ACC112 (cell line): ENCODE measurements at regions not wholly inside any gene's neighbourhood (a gene's known extent, or its start where the extent isn't known, plus 50 kb on each side); places are given as distances from the start of the nearest gene placed in this dataset.

Experiments
- H2AFZ ChIP-seq: fragments of 200-600 bp; sonication (generic); one replicate; pipeline ENCODE4 v1.6.0; 2017; ENCODE audit warnings: antibody characterized with exemption, low read length; ENCODE audit not compliant: unreplicated experiment
- H3K27ac ChIP-seq: fragments of 200-600 bp; sonication (generic); 2 replicates; pipeline ENCODE4 v1.5.1; 2014; ENCODE audit warnings: low read depth, mild to moderate bottlenecking, antibody characterized with exemption, low read length, moderate library complexity
- H3K27me3 ChIP-seq: fragments of 200-600 bp; sonication (generic); 2 replicates; pipeline ENCODE4 v1.6.1; 2014; ENCODE audit warnings: mild to moderate bottlenecking, antibody characterized with exemption, low read length, moderate library complexity, mixed read lengths; ENCODE audit not compliant: insufficient read depth
- H3K36me3 ChIP-seq: fragments of 200-600 bp; sonication (generic); 2 replicates; pipeline ENCODE4 v1.6.1; 2016; ENCODE audit warnings: mild to moderate bottlenecking, antibody characterized with exemption, low read length, moderate library complexity, mixed read lengths; ENCODE audit not compliant: insufficient read depth
- H3K4me1 ChIP-seq: fragments of 200-600 bp; sonication (generic); one replicate; pipeline ENCODE4 v1.6.1; 2016; ENCODE audit warnings: low read length, mixed read lengths; ENCODE audit not compliant: insufficient read depth, unreplicated experiment, control insufficient read depth
- H3K4me3 ChIP-seq: fragments of 200-600 bp; sonication (generic); 2 replicates; pipeline ENCODE4 v1.5.1; 2014; ENCODE audit warnings: mild to moderate bottlenecking, low read depth, low read length
- H3K79me2 ChIP-seq: fragments of 200-600 bp; sonication (generic); one replicate; pipeline ENCODE4 v1.6.0; 2016; ENCODE audit warnings: low read length; ENCODE audit not compliant: control insufficient read depth, unreplicated experiment, insufficient read depth

DNA sequence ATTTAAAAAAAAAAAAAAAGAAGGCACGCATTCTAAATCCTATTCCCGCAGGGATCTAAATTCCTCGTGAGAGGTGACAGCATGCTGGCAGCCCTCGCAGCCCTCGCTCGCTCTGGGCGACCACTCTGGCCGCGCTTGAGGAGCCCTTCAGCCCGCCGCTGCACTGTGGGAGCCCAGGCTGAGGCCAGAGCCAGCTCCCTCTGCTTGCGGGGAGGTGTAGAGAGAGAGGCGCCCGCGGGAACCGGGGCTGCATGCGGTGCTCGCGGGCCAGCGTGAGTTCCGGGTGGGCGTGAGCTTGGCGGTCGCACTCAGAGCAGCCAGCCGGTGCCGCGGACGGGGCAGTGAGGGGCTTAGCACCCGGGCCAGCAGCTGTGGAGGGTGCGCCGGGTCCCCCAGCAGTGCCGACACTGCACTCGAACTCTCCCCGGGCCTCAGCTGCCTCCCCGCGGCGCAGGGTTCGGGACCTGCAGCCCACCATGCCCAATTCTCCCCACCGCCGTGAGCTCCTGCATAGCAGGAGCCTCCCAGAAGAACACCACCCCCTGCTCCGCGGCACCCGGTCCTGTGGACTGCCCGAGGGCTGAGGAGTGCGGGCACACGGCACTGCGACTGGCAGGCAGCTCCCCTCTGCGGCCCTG is 553.9 kb downstream of the LMO7 start:
- Histone ChIP-seq H3K4me1 (no peaks in the 10 kb centered on the region), H3K27ac (no peak overlapping the region), H3K4me3 (no peak overlapping the region), H2AFZ (no peak overlapping the region), H3K79me2 (no peaks in the 10 kb centered on the region), H3K27me3 (0 out of 2 replicates have a peak, but pooled peaks cover 12% of the 10 kb centered on the region), H3K36me3 (no peaks in the 10 kb centered on the region)

DNA sequence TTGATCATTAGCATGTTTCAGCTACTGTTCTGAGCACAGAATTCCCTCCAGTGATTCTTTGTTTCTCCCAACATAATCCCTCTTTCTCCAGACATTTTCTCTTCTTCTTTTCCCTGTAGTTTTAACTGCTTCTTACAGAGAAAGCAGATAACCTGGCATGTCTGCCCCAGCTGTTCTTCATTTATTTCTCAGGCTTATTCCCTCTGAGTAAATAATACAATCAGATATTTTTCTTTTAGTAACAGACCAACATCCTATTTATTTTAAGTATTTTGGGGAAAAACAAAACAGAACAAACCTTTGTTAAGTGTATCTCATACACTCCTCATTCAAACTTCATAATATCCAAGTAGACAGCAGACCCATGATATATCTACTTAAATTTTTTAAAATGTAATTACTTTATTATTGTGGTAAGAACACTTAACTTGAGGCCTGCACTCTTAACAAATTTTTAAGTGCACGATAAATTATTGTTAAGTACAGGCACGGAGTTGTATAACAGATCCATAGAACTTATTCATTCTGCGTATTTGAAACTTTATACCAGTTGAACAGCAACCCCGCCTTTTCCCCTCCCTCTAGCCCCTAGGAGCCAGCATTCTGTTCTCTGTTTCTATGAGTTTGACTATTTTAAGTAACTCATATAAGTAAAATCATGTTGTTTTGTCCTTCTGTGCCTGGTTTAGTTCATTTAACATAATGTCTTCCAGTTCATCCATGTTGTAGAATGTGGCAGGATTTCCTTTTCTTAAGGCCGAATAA is 540.0 kb downstream of the LMO7 start:
- H3K27ac ChIP-seq = no peak overlapping the region
- no peak overlapping the region for H3K4me3 ChIP-seq
- no peak overlapping the region for H2AFZ ChIP-seq
- H3K4me1 ChIP-seq = no peaks in the 10 kb centered on the region
- H3K27me3 ChIP-seq = peaks cover 10% of the 10 kb centered on the region; the same call in 1 of the 2 replicates
- no peaks in the 10 kb centered on the region for H3K79me2 ChIP-seq
- H3K36me3 ChIP-seq = no peaks in the 10 kb centered on the region

DNA sequence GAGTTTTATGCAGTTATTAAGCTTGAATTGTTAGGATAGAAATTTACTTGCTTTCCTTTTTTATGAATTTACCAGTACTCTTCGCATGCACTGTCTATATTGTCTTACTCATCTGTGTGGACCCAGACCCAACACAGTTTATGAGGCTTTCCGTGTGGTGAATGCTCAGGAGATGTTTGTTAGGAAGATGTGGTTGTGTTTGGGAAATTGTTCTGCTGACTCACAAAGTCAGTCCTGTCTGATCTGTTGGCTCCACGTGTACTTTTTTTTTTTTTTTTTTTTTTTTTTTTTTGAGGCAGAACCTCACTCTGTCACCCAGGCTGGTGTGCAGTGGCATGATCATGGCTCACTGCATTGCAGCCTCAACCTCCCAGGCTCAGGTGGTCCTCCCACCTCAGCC is 532.5 kb downstream of the LMO7 start:
- Histone ChIP-seq H2AFZ (no peak overlapping the region), H3K79me2 (no peaks in the 10 kb centered on the region), H3K27me3 (peaks cover 22% of the 10 kb centered on the region; the same call in 1 of the 2 replicates), H3K4me3 (no peak overlapping the region), H3K36me3 (no peaks in the 10 kb centered on the region), H3K4me1 (no peaks in the 10 kb centered on the region), H3K27ac (no peak overlapping the region)

DNA sequence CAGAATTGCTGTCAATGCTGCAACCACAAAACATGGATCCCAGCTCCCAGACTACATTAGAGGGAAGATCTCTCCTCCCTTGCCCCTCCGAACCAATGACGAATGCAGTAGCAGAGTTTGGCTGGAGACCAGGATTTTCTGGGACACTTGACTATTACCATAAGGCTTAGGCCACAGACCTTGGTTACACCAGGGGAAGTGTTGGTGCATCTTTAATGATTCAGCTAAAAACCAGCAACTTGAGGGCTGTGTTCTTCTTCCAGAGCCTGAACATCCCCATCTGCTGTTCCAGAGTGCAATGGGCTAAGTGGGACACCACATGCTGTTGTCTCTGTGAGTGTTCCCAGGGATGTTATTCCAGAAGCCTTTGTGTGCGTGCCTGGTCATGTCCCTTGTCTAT is 528.2 kb downstream of the LMO7 start:
- H3K36me3 ChIP-seq = no peaks in the 10 kb centered on the region
- H3K4me3 ChIP-seq = no peak overlapping the region
- H2AFZ ChIP-seq = no peak overlapping the region
- peaks cover 33% of the 10 kb centered on the region; the same call in 1 of the 2 replicates for H3K27me3 ChIP-seq
- H3K27ac ChIP-seq = no peak overlapping the region
- H3K79me2 ChIP-seq = no peaks in the 10 kb centered on the region
- no peaks in the 10 kb centered on the region for H3K4me1 ChIP-seq

DNA sequence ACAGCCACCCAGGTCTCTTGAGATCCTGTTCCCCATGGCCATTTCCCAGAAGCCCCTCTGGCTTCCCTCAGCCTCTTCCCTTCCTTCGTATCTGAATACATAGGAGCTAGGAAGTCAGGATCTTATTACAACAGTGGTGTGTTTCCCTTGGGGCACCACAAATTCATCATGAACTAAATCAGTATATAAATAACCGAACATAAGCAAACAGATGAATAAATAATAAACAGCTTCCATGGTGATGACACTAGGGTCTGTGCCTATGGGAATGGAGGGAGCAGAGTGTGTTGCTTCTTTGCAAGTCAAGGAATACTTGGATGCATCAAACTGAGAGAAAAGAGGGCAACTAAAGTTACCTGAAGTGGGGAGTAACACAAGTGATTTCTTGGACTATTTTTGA is 527.6 kb downstream of the LMO7 start:
- H3K4me3 ChIP-seq = no peak overlapping the region
- no peaks in the 10 kb centered on the region for H3K36me3 ChIP-seq
- no peaks in the 10 kb centered on the region for H3K79me2 ChIP-seq
- peaks cover 30% of the 10 kb centered on the region; the same call in 1 of the 2 replicates for H3K27me3 ChIP-seq
- H3K4me1 ChIP-seq = no peaks in the 10 kb centered on the region
- H2AFZ ChIP-seq = no peak overlapping the region
- no peak overlapping the region for H3K27ac ChIP-seq

DNA sequence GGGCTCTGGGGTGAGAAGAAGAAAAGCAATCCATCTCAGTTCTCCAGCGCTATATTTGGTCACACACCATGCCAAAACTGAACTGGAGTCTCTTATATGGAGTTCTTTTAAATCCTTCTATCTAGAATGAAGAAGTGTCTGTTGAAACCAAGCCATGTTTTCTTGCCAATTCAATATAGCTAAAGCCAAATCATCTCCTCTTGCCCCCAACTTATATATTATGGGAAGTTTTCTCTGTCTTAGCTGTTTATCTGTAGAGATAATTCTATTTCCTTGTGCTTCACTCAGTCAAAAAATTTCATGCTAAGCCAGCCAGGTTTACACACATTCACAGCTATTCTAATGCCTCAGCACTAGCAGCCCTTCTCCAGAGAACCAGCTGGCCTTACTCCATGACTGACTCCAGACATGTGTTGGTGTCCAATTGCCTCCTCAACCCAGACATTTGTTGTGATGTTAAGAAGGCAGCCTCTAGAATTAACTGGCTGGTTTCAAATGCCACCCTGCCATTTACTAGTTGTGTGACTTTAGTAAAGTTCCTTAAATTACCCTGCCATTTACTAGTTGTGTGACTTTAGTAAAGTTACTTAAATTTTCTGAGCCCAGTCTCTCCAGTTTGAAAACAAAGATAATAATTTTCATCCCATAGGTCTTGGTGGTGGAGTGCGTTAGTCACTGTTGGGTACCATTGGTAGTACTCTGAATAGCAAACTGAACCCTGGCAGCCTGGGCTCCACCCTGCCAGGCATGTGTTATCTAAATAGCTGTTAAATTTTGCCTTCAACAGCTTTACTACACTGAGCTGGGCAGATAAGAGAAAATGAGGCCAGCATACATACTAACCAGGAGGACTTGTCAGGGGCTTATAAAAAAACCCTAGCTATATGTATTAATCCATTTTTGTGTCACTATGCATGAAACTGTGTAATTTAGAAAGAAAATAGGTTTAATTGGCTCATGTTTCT is 525.1 kb downstream of the LMO7 start:
- H3K27me3 ChIP-seq = peaks cover 20% of the 10 kb centered on the region; the same call in 1 of the 2 replicates
- no peak overlapping the region for H3K4me3 ChIP-seq
- no peaks in the 10 kb centered on the region for H3K36me3 ChIP-seq
- H3K4me1 ChIP-seq = no peaks in the 10 kb centered on the region
- no peak overlapping the region for H2AFZ ChIP-seq
- H3K27ac ChIP-seq = no peak overlapping the region
- no peaks in the 10 kb centered on the region for H3K79me2 ChIP-seq

DNA sequence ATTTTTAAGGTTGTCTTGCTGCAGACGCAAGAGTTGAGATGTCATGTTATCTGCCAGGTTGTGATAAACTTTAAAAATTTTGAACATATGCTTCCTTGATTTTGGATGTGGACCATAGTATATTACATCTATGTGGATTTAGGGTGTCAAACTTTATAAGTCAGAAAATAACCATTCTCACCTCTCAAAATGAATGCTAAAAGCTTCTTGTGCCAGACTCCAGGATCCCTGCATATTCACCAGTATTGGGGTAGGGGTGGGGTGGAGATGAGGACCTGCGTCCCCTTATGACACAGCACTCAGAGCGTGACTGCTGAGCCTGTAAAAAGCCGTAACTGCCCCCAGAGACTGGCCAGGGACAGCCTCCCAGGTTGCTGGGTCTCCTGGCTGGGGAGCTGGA is 524.4 kb downstream of the LMO7 start:
- Histone ChIP-seq H2AFZ (no peak overlapping the region), H3K79me2 (no peaks in the 10 kb centered on the region), H3K27ac (no peak overlapping the region), H3K36me3 (no peaks in the 10 kb centered on the region), H3K4me3 (no peak overlapping the region), H3K27me3 (peaks cover 18% of the 10 kb centered on the region; the same call in 1 of the 2 replicates), H3K4me1 (no peaks in the 10 kb centered on the region)

DNA sequence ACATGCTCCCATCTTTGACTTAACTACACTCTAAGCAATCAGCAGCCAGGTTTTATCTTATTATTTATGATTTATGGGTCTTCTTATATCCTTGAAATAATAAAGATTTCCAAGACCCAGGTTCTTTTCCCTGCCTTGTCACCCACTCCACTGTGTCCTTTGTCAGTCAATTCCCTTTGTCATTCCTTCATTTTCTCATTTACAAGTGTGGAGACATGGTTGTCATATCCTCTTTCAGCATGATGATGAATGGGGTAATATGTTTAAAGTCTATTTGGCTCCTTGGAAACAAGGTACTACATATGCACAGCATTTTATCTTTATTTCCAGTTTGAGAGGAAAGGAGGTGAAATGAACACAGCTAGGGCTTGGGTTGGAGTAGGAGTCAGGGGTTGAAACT is 521.8 kb downstream of the LMO7 start:
- Histone ChIP-seq H3K27me3 (peaks cover 5% of the 10 kb centered on the region; the same call in 1 of the 2 replicates), H3K36me3 (no peaks in the 10 kb centered on the region), H3K27ac (no peak overlapping the region), H3K4me1 (no peaks in the 10 kb centered on the region), H3K4me3 (no peak overlapping the region), H3K79me2 (no peaks in the 10 kb centered on the region), H2AFZ (no peak overlapping the region)

DNA sequence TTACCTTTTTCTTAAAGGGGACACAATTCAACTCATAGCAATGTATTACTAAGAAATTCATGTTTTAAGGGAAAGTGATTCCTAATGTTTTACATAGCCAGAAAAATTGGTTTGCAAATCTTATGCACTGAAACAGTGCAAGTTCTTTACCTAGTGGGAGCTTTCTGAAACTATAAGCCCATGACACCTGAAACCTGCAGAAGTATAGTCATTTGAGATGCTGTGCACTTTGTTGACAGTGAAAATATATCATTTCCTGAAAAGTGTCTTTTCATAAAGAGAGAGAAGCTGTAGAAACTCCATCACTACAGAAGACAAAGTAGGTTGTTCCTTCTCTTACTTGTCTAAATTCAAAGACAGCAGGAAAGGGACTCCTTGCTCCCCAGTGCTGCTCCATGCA is 517.1 kb downstream of the LMO7 start:
- Histone ChIP-seq H3K27ac (no peak overlapping the region), H3K36me3 (no peaks in the 10 kb centered on the region), H3K4me1 (peaks cover 6% of the 10 kb centered on the region), H2AFZ (no peak overlapping the region), H3K79me2 (no peaks in the 10 kb centered on the region), H3K27me3 (no peaks in the 10 kb centered on the region), H3K4me3 (no peak overlapping the region)

DNA sequence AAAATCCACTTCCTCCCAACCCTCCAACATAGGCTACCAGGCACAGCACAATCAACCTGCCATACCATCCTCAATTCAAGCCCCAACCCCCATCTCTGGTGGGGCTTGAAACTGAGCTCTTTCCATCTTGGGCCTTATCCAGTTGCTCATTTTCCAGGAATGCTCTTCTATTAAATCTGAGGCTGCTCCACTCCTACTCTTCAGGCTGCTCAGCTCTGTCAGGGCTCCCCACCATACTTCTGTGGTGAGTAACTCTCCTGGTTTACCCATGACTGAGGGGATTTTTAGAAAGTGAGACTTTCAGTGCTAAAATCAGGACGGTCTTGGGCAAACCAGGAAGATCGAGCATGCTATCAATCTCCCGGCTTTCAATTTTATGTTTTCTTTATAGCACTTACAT is 512.8 kb downstream of the LMO7 start:
- Histone ChIP-seq H3K27ac (0 out of 2 replicates have a peak overlapping the region, but pooled peaks have one; percentile 17), H3K4me3 (no peak overlapping the region), H3K79me2 (no peaks in the 10 kb centered on the region), H2AFZ (no peak overlapping the region), H3K4me1 (peaks cover 6% of the 10 kb centered on the region), H3K36me3 (no peaks in the 10 kb centered on the region), H3K27me3 (no peaks in the 10 kb centered on the region)
